ENCODE measurements at regions not wholly inside any gene's neighbourhood (a gene's known extent, or its start where the extent isn't known, plus 50 kb on each side); places are given as distances from the start of the nearest gene placed in this dataset.

GRCh38 chr20:12130781-12131180 lies 213.1 kb downstream of the BTBD3 start:
- no peak for TF ChIP-seq CTCF (IDR thresholded peaks at IDR 0.05; ENCODE audit: low read length)
- TF ChIP-seq EZH2 (IDR thresholded peaks at IDR 0.05; ENCODE audit: borderline replicate concordance, low read length) = no peak
